ENCODE measurements at regions not wholly inside any gene's neighbourhood (a gene's known extent, or its start where the extent isn't known, plus 50 kb on each side); places are given as distances from the start of the nearest gene placed in this dataset.

DNA sequence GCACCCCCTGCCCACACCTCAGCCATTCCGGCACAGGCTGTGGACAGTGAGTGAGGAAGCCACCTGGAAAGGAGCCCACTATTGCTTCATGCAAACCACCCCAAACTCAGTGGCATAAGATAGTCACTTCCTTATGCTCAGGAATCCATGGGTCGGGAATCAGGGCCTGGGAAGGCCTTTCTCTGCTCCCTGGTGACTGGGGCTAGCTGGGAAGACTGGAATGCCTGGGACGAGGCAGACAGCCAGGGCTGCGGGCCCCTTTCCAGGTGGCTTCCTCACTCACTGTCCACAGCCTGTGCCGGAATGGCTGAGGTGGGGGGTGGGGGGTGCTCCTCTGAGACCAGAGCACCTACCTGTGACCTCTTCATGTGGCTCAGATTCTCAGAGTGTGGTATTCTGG lies 74.1 kb upstream of the GRB10 start:
- no peak for TF ChIP-seq EZH2 (IDR thresholded peaks at IDR 0.05; ENCODE audit: borderline replicate concordance, low read depth, low read length, poor library complexity, severe bottlenecking)
- TF ChIP-seq CTCF (conservative IDR thresholded peaks at IDR 0.05; ENCODE audit: low read depth, low read length) = no peak
